Bronchial epithelial cell (primary cell): ENCODE measurements at regions not wholly inside any gene's neighbourhood (a gene's known extent, or its start where the extent isn't known, plus 50 kb on each side); places are given as distances from the start of the nearest gene placed in this dataset.

Source experiments
- DNase-seq: peaks from one replicate; pipeline ENCODE4 v3.0.0-alpha.2; 2010; ENCODE audit warnings: low read depth
- FAIRE-seq: peaks from 2 replicates; lab custom pipeline; 2011; peaks lifted over from hg19 to GRCh38; lab: Jason Lieb, UNC
- H3K27me3 ChIP-seq: 2 replicates; pipeline ENCODE4 v1.5.1; 2011; ENCODE audit warnings: low read length; ENCODE audit not compliant: control insufficient read depth, insufficient read depth
- H3K36me3 ChIP-seq: 2 replicates; pipeline ENCODE4 v1.5.1; 2011; ENCODE audit warnings: low read length; ENCODE audit not compliant: control insufficient read depth, insufficient read depth
- H3K4me3 ChIP-seq: 2 replicates; pipeline ENCODE4 v1.5.1; 2011; ENCODE audit warnings: mild to moderate bottlenecking, low read depth, low read length, control low read depth
- CTCF ChIP-seq: IDR thresholded peaks from 2 replicates; pipeline ENCODE4 v1.5.1; 2011; ENCODE audit warnings: mild to moderate bottlenecking, moderate library complexity, low read length, control low read depth, inconsistent platforms; ENCODE audit not compliant: insufficient read depth, severe bottlenecking

- TF ChIP-seq CTCF: no peak
- no peak for FAIRE-seq
- DNase-seq: no peak
- Histone ChIP-seq H3K4me3 (no peak overlapping the region), H3K27me3 (no peaks in the 10 kb centered on the region), H3K36me3 (no peaks in the 10 kb centered on the region)
These were observed 356.9 kb upstream of the RBMS3 start for GRCh38 chr3:28923994-28924393.

DNA sequence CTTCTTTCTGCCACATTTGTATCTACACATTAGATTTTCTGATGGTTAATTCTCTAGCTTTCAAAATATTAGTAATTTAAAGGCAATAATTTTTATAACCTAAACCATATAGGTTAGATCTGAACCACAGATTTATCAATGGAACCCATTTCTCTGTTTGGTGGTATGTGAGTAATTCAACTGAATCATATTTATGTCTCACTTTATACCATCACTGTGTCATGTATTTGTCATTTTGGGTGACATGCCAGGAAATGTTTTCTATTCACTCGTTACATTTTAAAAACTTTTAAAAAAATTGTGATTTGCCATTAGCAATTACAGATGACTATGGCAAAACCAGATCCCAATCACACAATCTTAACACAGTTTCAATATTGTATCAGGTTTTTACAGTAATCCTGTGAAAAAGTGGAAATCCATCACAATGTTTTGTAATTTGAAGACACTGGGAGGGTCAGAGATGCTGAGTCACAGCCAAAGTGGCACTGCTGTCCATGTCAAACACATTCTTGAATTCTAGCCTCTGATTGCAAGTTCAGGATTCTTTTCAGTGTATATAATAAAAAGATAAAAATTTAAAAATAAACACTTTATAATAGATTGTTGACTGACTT lies 356.0 kb upstream of the RBMS3 start:
- no peak overlapping the region for H3K4me3 ChIP-seq
- FAIRE-seq (no peak), DNase-seq (peak; percentile 51)
- no peaks in the 10 kb centered on the region for H3K27me3 ChIP-seq
- TF ChIP-seq CTCF: no peak
- no peaks in the 10 kb centered on the region for H3K36me3 ChIP-seq

DNA sequence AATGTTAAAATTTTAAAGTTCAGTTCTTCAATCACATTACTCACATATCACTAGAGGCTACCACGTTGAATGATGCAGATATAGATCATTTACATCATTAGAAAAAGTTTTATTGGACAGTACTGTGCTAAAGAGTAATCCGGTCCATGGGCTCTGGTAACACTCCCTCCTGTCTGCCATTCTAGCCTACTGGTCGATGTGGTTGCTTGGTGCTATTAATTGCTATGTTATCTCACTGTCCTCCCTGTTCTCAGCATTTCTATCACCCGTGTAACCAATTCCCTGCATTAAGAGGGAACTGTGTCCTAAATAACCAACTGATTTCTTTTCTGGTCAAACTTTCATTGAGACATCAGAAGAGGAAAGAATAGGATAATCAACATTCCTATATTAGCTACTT lies 347.5 kb upstream of the RBMS3 start:
- no peaks in the 10 kb centered on the region for H3K36me3 ChIP-seq
- no peaks in the 10 kb centered on the region for H3K27me3 ChIP-seq
- FAIRE-seq (no peak), DNase-seq (no peak)
- TF ChIP-seq CTCF: no peak
- H3K4me3 ChIP-seq: no peak overlapping the region

- no peak overlapping the region for H3K4me3 ChIP-seq
- no peak for FAIRE-seq
- no peak for TF ChIP-seq CTCF
- no peaks in the 10 kb centered on the region for H3K27me3 ChIP-seq
- no peaks in the 10 kb centered on the region for H3K36me3 ChIP-seq
- DNase-seq: no peak
These were observed 346.6 kb upstream of the RBMS3 start for GRCh38 chr3:28934126-28934813.

DNA sequence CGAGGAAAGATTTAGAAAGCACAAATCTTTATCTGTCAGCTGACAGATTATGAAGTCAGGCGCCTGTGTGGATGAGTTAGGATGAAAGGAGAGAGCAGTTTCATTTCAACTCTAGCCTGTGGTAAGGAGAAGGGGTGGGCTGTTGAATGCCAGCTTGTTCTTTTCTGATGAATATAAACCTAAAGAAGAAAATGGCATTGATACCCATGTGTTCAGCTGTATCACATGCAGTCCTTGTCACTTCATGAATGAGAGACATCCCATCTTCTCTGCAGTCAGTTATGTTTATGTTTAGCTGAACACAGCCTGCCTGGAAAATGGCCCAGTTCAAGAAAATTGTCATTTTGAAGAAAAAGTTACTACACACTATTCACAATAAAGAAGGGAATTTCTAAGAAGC lies 345.7 kb upstream of the RBMS3 start:
- H3K36me3 ChIP-seq: no peaks in the 10 kb centered on the region
- no peaks in the 10 kb centered on the region for H3K27me3 ChIP-seq
- FAIRE-seq (no peak), DNase-seq (no peak)
- H3K4me3 ChIP-seq: no peak overlapping the region
- TF ChIP-seq CTCF: no peak
